Ovary (tissue), 7 donors: ENCODE measurements at regions not wholly inside any gene's neighbourhood (a gene's known extent, or its start where the extent isn't known, plus 50 kb on each side); places are given as distances from the start of the nearest gene placed in this dataset.

Experiments
- DNase-seq, 5 donors: peaks; one replicate each; pipeline ENCODE4 v3.0.0-alpha.2; 2019 to 2020
- H3K27ac ChIP-seq, 2 donors: fragments of 200-600 bp; one replicate each; pipeline versions ENCODE4 v1.5.1 to v1.8.0; 2019 to 2022
- H3K27me3 ChIP-seq: fragments of 200-600 bp; one replicate; pipeline ENCODE4 v1.8.0; 2022
- H3K36me3 ChIP-seq: fragments of 200-600 bp; sonication (generic); one replicate; pipeline ENCODE4 v1.5.1; 2019
- H3K4me1 ChIP-seq: one replicate; pipeline ENCODE4 v1.8.1; 2013; ENCODE audit warnings: mild to moderate bottlenecking, moderate library complexity; ENCODE audit not compliant: insufficient read depth
- H3K4me3 ChIP-seq: fragments of 200-600 bp; sonication (generic); one replicate; pipeline ENCODE4 v1.5.1; 2017
- H3K9me3 ChIP-seq, 2 donors: fragments of 200-600 bp in 1 of 2; sonication (generic) in 1 of 2; one replicate each; pipeline versions ENCODE4 v1.5.1 to v1.8.1; 2013 to 2019; ENCODE audit warnings: mild to moderate bottlenecking in 1 of 2, moderate library complexity in 1 of 2
- EP300 ChIP-seq: sonication (generic); formaldehyde crosslinking; IDR thresholded peaks from one replicate; pipeline ENCODE4 v1.6.1; 2017; ENCODE audit warnings: antibody characterized with exemption
- POLR2A ChIP-seq: fragments of 450-650 bp; IDR thresholded peaks from one replicate; pipeline ENCODE4 v1.6.1; 2017; ENCODE audit warnings: antibody characterized with exemption, mild to moderate bottlenecking, moderate library complexity
- WGBS, 3 donors: extraction: QIAGEN DNeasy Blood & Tissue Kit in 1 of 3; methylation state at CpG; one replicate each; pipeline versions ENCODE4 v1.1.5 to v1.1.7; 2013 to 2017; 5-methylcytosine and 5-hydroxymethylcytosine counted together
- intact Hi-C, 4 donors: fragments of 100-400 bp; cut with DNase I; formaldehyde crosslinking; loops; one replicate each; pipeline versions ENCODE4 v1.11.0 to v1.15.1; 2022 to 2023
- TF ChIP-seq, protein P1 (sequence below), 3 donors: fragments of 450-650 bp in 2 of 3; fragments of 200-600 bp in 1 of 3; IDR thresholded peaks; one replicate each; pipeline versions ENCODE4 v1.5.1 to v1.8.0; 2016 to 2022; ENCODE audit warnings: antibody characterized with exemption in 3 of 3, mild to moderate bottlenecking in 1 of 3
- donor health status: DM: no; HTN: no; CAD: no; lungs with moderate emphysema.
- donor health status: DM: no; HTN: no; CAD: no.
- donor health status: Bipolar disorder and iron deficiency.
- donor health status: DM: no; HTN: no; CAD: no.
- donor health status: DM: yes; HTN: yes; CAD: no.

DNA sequence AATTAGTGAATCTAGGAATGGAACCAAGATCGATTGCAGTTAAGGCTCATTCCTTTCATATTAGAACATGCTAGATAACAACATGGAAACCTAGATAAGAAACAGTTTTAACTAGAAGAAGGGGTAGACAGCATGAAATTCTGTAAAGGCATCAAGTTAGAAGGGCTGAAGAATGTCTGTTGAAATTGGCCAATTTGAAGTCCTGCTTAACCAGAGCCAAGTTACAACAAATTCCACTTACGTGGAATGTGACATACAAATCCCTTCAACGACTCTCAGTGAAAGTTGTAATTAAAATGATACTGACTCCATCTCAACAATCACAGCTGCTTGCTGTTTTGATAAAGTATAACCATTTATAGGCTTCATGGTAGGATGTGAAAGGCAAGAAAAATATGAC lies 1065.7 kb downstream of the DNAJB9 start:
- intact Hi-C loops: no loop called here

DNA sequence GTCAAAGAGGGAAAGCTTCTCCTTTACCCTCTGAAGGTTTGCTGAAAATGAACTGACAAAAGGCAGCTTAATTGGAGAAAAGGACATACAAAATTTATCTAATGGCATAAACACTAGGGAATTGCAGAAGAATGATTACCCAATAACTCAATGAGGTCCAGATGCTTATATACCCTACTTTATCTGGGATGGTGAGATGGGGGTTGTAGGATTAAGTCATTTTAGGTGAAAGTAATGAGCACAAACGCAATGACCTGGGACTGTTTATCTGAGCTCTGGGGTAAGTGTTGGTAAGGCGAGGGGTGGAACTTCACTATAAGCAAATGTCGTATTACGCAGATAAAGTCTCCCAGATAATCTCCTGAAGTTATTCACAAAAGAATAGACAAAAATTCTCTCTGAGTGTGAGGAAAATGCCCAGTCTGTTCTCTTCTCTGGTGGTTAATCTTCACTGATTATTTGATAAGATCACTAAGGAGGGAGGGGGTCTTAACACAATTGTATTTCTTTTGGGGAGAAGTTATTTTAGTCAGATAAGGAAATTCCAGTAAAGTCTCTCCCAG lies 1067.8 kb downstream of the DNAJB9 start:
- no peak for DNase-seq
- 73 to 83% (median 79%) methylated on average over 4 of the region's 4 CpGs for WGBS, 3 donors
- H3K36me3 ChIP-seq: no peaks in the 10 kb centered on the region
- TF ChIP-seq EP300 (no peak), POLR2A (no peak)
- TF ChIP-seq, protein P1, sequence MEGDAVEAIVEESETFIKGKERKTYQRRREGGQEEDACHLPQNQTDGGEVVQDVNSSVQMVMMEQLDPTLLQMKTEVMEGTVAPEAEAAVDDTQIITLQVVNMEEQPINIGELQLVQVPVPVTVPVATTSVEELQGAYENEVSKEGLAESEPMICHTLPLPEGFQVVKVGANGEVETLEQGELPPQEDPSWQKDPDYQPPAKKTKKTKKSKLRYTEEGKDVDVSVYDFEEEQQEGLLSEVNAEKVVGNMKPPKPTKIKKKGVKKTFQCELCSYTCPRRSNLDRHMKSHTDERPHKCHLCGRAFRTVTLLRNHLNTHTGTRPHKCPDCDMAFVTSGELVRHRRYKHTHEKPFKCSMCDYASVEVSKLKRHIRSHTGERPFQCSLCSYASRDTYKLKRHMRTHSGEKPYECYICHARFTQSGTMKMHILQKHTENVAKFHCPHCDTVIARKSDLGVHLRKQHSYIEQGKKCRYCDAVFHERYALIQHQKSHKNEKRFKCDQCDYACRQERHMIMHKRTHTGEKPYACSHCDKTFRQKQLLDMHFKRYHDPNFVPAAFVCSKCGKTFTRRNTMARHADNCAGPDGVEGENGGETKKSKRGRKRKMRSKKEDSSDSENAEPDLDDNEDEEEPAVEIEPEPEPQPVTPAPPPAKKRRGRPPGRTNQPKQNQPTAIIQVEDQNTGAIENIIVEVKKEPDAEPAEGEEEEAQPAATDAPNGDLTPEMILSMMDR (IDR thresholded peaks at IDR 0.05): no peak
- H3K9me3 ChIP-seq: no peaks in the 10 kb centered on the region
- intact Hi-C loops: no loop called here
- no peak overlapping the region for H3K4me3 ChIP-seq
- H3K27me3 ChIP-seq: no peaks in the 10 kb centered on the region
- H3K27ac ChIP-seq: no peak overlapping the region
- H3K4me1 ChIP-seq: no peaks in the 10 kb centered on the region

More for the DNA sequence above, 1065.7 kb downstream of the DNAJB9 start:
- TF ChIP-seq, protein P1 (IDR thresholded peaks at IDR 0.05): no peak
- no peak for TF ChIP-seq POLR2A
- TF ChIP-seq EP300: no peak
- no peak overlapping the region for H3K4me3 ChIP-seq
- no peaks in the 10 kb centered on the region for H3K9me3 ChIP-seq
- no peaks in the 10 kb centered on the region for H3K36me3 ChIP-seq
- no peak overlapping the region for H3K27ac ChIP-seq
- WGBS, 3 donors: 24 to 34% (median 29%) methylated on average over 3 of the region's 3 CpGs
- DNase-seq: no peak
- H3K4me1 ChIP-seq: no peaks in the 10 kb centered on the region
- H3K27me3 ChIP-seq: no peaks in the 10 kb centered on the region

DNA sequence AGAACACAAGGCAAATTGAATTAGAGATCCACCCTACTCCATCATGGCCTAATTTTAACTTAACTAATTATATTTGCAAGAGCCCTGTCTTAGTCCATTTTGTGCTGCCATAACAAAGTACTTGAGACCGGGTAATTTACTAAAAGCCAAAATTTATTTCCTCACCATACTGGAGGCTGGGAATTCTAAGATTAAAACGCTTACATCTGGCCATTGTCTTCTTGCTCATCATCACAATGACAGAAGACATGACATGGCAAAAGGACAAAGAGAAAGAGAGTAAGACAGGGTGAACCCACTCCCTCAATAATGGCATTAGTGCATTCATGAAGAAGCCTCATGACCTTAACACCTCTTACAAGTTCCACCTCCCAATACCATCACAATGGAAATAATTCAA lies 1068.6 kb downstream of the DNAJB9 start:
- DNase-seq: no peak
- 63 to 83% (median 74%) methylated on average over 2 of the region's 2 CpGs for WGBS, 3 donors
- no peaks in the 10 kb centered on the region for H3K9me3 ChIP-seq
- H3K36me3 ChIP-seq: no peaks in the 10 kb centered on the region
- no peak overlapping the region for H3K4me3 ChIP-seq
- no peak overlapping the region for H3K27ac ChIP-seq
- no peaks in the 10 kb centered on the region for H3K4me1 ChIP-seq
- TF ChIP-seq, protein P1 (IDR thresholded peaks at IDR 0.05): no peak
- TF ChIP-seq POLR2A (no peak), EP300 (no peak)
- intact Hi-C loops: no loop called here
- no peaks in the 10 kb centered on the region for H3K27me3 ChIP-seq

DNA sequence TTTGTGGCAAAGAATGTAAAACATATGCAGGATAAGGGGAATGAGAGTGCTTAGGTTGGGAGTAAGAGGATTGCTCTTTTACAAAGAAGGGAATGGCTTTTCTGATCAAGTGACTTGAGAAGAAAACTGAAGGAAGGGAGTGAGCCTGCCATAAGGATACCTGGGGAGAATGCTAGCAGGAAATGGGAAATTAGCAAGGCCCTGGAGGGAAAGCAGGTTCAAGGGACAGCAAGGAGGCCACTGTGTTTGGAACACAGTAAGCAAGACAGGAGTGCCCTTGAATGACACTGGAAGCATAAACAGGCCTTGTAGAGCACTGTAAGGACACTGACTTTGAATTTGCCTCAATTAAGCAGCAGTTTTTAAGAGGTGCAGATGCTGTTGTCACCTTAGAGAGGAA lies 1069.9 kb downstream of the DNAJB9 start:
- Histone ChIP-seq H3K9me3 (no peaks in the 10 kb centered on the region), H3K4me3 (no peak overlapping the region), H3K27me3 (no peaks in the 10 kb centered on the region), H3K36me3 (no peaks in the 10 kb centered on the region), H3K4me1 (no peaks in the 10 kb centered on the region), H3K27ac (no peak overlapping the region)
- DNase-seq: no peak
- intact Hi-C loops: no loop called here
- TF ChIP-seq, protein P1 (IDR thresholded peaks at IDR 0.05): no peak
- TF ChIP-seq POLR2A (no peak), EP300 (no peak)
